IMR-90 (cell line): ENCODE measurements at regions not wholly inside any gene's neighbourhood (a gene's known extent, or its start where the extent isn't known, plus 50 kb on each side); places are given as distances from the start of the nearest gene placed in this dataset.

Experiments
- FOS ChIP-seq: fragments of 150-350 bp; IDR thresholded peaks from 2 replicates; pipeline ENCODE4 v1.6.1; 2016; ENCODE audit warnings: low read depth, low read length
- MAFK ChIP-seq: IDR thresholded peaks from 2 replicates; pipeline ENCODE4 v1.6.1; 2012; ENCODE audit warnings: low read depth, low read length, improper control_type of control experiment
- MAZ ChIP-seq: IDR thresholded peaks from 2 replicates; pipeline ENCODE4 v1.6.1; 2012; ENCODE audit warnings: low read depth, mild to moderate bottlenecking, low read length, improper control_type of control experiment, moderate library complexity, borderline replicate concordance
- MXI1 ChIP-seq: IDR thresholded peaks from 2 replicates; pipeline ENCODE4 v1.6.1; 2012; ENCODE audit warnings: low read depth, mild to moderate bottlenecking, low read length, moderate library complexity, borderline replicate concordance
- NFE2L2 ChIP-seq: fragments of 150-350 bp; IDR thresholded peaks from 2 replicates; pipeline ENCODE4 v1.6.1; 2016; ENCODE audit warnings: low read depth, mild to moderate bottlenecking, low read length
- POLR2A ChIP-seq: IDR thresholded peaks from 2 replicates; pipeline ENCODE4 v1.6.1; 2012; ENCODE audit warnings: mild to moderate bottlenecking, low read depth, low read length
- RAD21 ChIP-seq: IDR thresholded peaks from 2 replicates; pipeline ENCODE4 v1.6.1; 2012; ENCODE audit warnings: low read length, improper control_type of control experiment
- RCOR1 ChIP-seq: IDR thresholded peaks from 2 replicates; pipeline ENCODE4 v1.6.1; 2012; ENCODE audit warnings: mild to moderate bottlenecking, low read length, improper control_type of control experiment; ENCODE audit not compliant: insufficient replicate concordance
- SMC3 ChIP-seq: fragments of 150-350 bp; IDR thresholded peaks from 2 replicates; pipeline ENCODE4 v1.6.1; 2016; ENCODE audit warnings: low read depth, mild to moderate bottlenecking, antibody characterized with exemption, low read length, moderate library complexity
- TF ChIP-seq, protein P1 (sequence below): conservative IDR thresholded peaks from 2 replicates; pipeline ENCODE4 v1.5.1; 2012; ENCODE audit warnings: mild to moderate bottlenecking, low read depth, low read length, improper control_type of control experiment
- TF ChIP-seq, protein P2 (sequence below): fragments of 150-350 bp; IDR thresholded peaks from 2 replicates; pipeline ENCODE4 v1.6.1; 2017; ENCODE audit warnings: mild to moderate bottlenecking, antibody characterized with exemption, low read length, low read depth

DNA sequence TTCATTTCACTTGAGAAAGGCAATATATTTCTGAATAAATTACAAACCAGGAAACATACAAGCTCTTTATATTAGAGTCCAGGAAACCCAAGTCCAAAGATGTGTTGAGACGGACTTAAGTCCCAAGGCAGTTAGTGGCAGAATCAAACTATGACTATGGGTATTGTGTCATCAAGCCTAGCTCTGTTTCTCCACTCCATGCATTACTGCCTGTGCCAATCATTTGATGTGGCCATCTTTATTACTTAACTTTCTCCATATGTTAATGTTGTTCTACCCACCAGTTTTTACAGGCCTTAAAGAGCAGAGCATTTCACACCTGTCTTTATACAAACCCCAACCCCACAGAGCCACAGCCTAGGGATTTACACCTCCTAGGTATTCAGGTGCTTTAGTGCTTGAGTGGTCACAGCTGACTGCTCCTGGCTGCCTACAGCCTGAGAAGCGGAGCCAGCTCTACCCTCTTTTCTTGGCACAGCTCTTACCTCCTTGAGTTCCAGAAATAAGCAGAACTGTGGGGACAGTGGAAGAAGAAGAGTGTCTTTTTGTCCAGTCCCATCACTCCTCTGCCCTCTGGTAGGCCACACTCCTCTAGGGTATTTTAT, 92.1 kb downstream of the DTWD1 start:
- TF ChIP-seq, protein P1, sequence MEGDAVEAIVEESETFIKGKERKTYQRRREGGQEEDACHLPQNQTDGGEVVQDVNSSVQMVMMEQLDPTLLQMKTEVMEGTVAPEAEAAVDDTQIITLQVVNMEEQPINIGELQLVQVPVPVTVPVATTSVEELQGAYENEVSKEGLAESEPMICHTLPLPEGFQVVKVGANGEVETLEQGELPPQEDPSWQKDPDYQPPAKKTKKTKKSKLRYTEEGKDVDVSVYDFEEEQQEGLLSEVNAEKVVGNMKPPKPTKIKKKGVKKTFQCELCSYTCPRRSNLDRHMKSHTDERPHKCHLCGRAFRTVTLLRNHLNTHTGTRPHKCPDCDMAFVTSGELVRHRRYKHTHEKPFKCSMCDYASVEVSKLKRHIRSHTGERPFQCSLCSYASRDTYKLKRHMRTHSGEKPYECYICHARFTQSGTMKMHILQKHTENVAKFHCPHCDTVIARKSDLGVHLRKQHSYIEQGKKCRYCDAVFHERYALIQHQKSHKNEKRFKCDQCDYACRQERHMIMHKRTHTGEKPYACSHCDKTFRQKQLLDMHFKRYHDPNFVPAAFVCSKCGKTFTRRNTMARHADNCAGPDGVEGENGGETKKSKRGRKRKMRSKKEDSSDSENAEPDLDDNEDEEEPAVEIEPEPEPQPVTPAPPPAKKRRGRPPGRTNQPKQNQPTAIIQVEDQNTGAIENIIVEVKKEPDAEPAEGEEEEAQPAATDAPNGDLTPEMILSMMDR, result no peak
- TF ChIP-seq RAD21 (no peak), RCOR1 (no peak), FOS (no peak), SMC3 (no peak), MXI1 (no peak), POLR2A (no peak), NFE2L2 (no peak), MAFK (no peak), MAZ (no peak)
- TF ChIP-seq, protein P2, sequence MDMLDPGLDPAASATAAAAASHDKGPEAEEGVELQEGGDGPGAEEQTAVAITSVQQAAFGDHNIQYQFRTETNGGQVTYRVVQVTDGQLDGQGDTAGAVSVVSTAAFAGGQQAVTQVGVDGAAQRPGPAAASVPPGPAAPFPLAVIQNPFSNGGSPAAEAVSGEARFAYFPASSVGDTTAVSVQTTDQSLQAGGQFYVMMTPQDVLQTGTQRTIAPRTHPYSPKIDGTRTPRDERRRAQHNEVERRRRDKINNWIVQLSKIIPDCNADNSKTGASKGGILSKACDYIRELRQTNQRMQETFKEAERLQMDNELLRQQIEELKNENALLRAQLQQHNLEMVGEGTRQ, result no peak
